ENCODE measurements at regions not wholly inside any gene's neighbourhood (a gene's known extent, or its start where the extent isn't known, plus 50 kb on each side); places are given as distances from the start of the nearest gene placed in this dataset.
"Not testable (repeated sequence)": the region's sequence is repeated elsewhere in the genome, so short reads cannot be mapped to it uniquely, and the experiment has no call there.

DNA sequence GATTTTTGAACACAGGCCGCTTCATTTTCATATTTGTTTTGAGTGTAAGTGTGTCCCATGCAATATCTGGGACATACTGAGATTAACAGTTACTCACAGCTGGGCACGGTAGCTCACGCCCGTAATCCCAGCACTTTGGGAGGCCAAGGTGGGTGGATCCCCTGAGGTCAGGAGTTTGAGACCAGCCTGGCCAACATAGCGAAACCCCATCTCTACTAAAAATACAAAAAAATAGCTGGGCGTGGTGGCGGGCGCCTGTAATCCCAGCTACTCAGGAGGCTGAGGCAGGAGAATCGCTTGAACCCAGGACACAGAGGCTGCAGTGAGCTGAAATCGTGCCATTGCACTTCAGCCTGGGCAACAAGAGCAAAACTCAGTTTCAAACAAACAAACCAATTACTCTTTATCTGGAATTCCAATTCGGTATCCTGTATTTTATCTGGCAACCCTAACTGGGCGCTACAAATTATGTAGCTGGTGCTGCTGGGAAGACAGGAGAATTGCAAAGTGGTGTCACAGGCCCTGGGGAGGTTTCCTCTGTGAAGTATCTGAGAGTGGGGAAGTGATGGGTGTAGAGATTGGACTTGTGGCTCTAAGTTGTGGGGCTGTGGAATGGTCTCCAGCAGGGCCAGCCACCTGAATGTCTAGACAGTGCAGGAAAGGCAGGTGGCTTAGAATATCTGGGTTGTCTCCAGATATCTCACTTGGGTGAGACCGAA, 73.3 kb upstream of the SPRY4 start:
- H3K27ac Mint-ChIP-seq; H3K9me3 ChIP-seq (ENCODE audit: control insufficient read depth, low read length, poor library complexity, severe bottlenecking); H3K27me3 Mint-ChIP-seq; ATAC-seq; H3K36me3 Mint-ChIP-seq (ENCODE audit: low read depth); H3K4me1 Mint-ChIP-seq; H3K4me3 Mint-ChIP-seq; DNase-seq: not testable (repeated sequence)

DNA sequence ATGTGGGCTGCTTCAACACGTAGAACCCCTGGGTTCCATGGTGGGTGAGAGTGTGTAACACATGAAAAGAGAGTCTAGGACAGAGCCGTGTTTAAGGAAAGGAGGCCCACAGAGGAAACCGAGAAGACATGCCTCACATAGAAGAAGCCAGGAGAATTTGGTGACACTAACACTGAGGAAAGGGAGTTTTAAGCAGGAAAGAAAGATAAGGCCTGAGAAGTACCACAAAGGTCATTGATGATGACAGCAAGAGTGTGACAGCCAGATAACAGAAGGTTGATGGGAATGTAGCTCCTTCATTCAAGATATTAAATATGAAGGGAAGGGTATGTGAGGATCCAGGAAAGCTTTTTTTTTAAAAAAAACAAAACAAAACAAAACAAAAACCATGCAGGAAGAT, 72.4 kb upstream of the SPRY4 start:
- no peak overlapping the region for H3K27ac Mint-ChIP-seq
- H3K4me3 Mint-ChIP-seq, result no peak overlapping the region
- no peaks in the 10 kb centered on the region for H3K27me3 Mint-ChIP-seq
- peaks cover 5% of the 10 kb centered on the region for H3K9me3 ChIP-seq (ENCODE audit: control insufficient read depth, low read length, poor library complexity, severe bottlenecking)
- peaks cover 3% of the 10 kb centered on the region for H3K36me3 Mint-ChIP-seq (ENCODE audit: low read depth)
- ATAC-seq (no peak), DNase-seq (no peak)
- H3K4me1 Mint-ChIP-seq, result peaks cover 3% of the 10 kb centered on the region

DNA sequence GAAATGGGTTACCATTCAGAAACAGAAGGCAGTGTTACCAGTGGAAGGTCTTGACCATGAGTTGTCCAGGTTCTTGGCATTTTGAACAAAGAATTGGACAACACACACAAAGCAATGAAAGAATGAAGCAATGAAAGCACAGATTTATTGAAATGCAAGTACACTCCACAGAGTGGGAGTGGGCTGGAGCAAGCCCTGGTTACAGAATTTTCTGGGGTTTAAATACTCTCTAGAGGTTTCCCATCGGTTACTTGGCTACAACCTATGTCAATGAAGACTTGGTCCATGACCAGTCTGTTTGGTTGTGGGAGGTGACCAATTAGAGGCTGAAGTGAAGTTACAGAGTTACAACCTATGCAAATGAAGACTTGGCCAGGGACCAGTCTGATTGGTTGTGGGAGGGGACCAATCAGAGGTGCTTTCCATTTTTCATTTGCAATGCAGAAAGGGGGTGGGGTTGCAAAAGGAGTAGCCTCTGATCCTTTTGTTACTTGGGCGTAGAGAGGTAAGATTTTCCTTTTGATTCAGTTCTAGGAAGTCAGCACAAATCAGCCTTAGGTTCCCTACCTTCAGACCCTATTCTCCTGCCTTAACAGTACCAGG, 71.7 kb upstream of the SPRY4 start:
- Mint-ChIP-seq H3K27ac (no peak overlapping the region), H3K27me3 (no peaks in the 10 kb centered on the region), H3K4me1 (peaks cover 3% of the 10 kb centered on the region), H3K4me3 (no peak overlapping the region), H3K36me3 (ENCODE audit: low read depth) (peaks cover 3% of the 10 kb centered on the region)
- no peak for ATAC-seq
- peaks cover 5% of the 10 kb centered on the region for H3K9me3 ChIP-seq (ENCODE audit: control insufficient read depth, low read length, poor library complexity, severe bottlenecking)
- DNase-seq, result no peak

DNA sequence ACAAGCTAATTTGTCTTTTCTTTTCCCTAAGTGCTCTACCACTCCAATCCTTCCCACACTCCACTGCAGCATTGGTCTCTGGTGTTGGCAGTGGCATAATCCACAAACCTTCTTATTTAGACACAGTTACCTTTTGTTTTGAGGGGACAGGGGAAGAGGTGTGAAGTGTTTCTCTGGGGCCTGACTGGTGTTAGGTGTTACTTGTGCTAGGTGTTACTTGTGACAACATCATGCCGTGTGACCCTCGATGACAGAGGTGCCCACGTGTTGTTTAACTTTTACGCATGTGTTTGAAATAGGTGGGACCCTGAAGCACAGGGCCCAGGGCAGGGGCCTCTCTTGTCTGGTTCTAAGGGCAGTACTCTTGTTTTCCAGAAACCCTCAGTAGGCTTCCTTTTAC, 70.5 kb upstream of the SPRY4 start:
- DNase-seq, result no peak
- ATAC-seq, result no peak
- peaks cover 3% of the 10 kb centered on the region for H3K36me3 Mint-ChIP-seq (ENCODE audit: low read depth)

DNA sequence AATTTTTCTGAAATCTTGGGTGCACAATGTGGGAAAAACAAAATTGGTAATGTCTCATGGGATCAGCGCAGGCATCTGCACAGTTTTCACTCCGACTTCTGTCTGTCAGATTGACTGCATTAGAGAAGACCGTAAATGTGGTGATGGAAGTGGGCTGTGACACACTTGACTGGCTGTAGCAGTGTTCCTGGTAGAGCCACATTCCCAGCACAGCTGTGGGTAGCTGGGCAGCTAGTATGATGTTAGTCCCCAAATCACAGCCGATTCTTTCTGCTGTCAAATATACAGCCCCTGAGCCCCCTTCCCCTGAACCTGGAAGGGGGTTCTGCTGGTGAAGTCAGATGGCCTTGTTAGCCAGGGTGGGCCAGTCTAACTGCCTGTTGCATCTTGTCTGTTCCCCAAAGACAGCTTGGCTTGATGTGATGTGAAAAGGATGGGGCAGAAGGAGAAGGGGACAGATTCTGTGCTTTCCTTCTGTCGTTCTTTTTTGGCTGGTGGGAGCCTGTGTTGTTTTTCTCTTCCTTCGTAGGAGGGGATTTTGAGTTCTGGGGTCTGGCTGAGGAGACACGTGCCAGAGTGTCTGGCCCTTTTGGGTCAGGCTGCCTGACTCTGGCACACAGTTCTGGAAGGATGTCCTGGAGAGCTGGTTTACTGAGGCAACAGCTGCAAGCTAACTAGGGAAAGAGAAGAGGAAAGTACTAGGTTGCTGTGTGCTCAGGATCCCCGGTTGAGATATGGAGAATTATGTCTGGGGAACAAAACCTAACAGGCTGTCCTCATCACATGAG, 66.4 kb upstream of the SPRY4 start:
- no peaks in the 10 kb centered on the region for H3K36me3 Mint-ChIP-seq (ENCODE audit: low read depth)

More for the DNA sequence above, 70.5 kb upstream of the SPRY4 start:
- Mint-ChIP-seq H3K4me1 (peaks cover 3% of the 10 kb centered on the region), H3K4me3 (no peak overlapping the region), H3K27me3 (no peaks in the 10 kb centered on the region), H3K27ac (no peak overlapping the region)
- H3K9me3 ChIP-seq (ENCODE audit: control insufficient read depth, low read length, poor library complexity, severe bottlenecking), result peaks cover 5% of the 10 kb centered on the region

DNA sequence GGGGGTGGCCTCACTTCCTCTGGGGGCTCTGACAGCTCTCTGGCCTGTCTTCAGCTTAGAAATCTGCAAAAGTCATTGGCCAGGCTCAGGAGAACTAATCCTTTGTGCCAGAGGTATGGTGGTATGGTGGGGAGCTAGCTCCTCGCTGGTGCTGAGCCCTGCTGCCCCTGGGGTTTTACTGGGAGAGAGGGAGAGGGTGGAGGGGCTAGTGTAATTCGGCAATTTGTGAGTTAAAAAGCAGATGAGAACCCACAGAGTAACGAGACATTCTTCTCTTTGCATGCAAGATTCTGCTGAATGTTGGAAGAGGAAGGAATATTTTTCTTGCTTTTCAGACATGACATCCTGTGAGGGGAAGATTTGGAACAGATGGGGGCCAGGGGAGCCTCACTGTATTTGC, 65.5 kb upstream of the SPRY4 start:
- Mint-ChIP-seq H3K4me1 (peaks cover 8% of the 10 kb centered on the region), H3K36me3 (ENCODE audit: low read depth) (no peaks in the 10 kb centered on the region), H3K27me3 (peaks cover 6% of the 10 kb centered on the region), H3K4me3 (no peak overlapping the region), H3K27ac (peak overlapping the region; percentile 9)
- DNase-seq, result no peak
- no peak for ATAC-seq
- H3K9me3 ChIP-seq (ENCODE audit: control insufficient read depth, low read length, poor library complexity, severe bottlenecking), result no peaks in the 10 kb centered on the region

More for the DNA sequence above, 66.4 kb upstream of the SPRY4 start:
- peaks cover 5% of the 10 kb centered on the region for H3K9me3 ChIP-seq (ENCODE audit: control insufficient read depth, low read length, poor library complexity, severe bottlenecking)
- peaks cover 8% of the 10 kb centered on the region for H3K4me1 Mint-ChIP-seq
- DNase-seq, result no peak
- peaks cover 6% of the 10 kb centered on the region for H3K27me3 Mint-ChIP-seq
- ATAC-seq, result no peak
- no peak overlapping the region for H3K4me3 Mint-ChIP-seq
- no peak overlapping the region for H3K27ac Mint-ChIP-seq

DNA sequence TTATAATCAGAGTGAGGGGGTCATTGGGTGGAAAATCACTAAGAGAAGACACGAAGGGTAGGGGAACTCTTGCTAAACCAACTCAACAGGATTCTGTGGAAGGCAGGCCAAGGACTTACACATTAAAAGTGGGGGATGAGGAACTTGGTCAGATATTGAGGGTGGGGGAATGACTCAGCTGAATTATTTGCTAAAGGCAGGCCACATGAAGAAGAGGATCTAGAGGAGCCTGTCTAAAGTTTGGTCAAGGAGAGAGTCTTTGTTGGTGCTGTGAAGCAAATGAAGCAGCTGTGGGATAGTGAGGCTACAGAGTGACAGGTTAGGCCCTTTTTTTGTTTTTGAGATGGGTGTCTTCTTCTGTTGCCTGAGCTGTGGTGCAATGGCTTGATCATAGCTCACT, 63.9 kb upstream of the SPRY4 start:
- H3K27ac Mint-ChIP-seq, result peak overlapping the region; percentile 32
- no peak overlapping the region for H3K4me3 Mint-ChIP-seq
- no peaks in the 10 kb centered on the region for H3K36me3 Mint-ChIP-seq (ENCODE audit: low read depth)
- ATAC-seq (no peak), DNase-seq (no peak)
- peaks cover 13% of the 10 kb centered on the region for H3K4me1 Mint-ChIP-seq
- peaks cover 6% of the 10 kb centered on the region for H3K27me3 Mint-ChIP-seq
- H3K9me3 ChIP-seq (ENCODE audit: control insufficient read depth, low read length, poor library complexity, severe bottlenecking), result no peaks in the 10 kb centered on the region

DNA sequence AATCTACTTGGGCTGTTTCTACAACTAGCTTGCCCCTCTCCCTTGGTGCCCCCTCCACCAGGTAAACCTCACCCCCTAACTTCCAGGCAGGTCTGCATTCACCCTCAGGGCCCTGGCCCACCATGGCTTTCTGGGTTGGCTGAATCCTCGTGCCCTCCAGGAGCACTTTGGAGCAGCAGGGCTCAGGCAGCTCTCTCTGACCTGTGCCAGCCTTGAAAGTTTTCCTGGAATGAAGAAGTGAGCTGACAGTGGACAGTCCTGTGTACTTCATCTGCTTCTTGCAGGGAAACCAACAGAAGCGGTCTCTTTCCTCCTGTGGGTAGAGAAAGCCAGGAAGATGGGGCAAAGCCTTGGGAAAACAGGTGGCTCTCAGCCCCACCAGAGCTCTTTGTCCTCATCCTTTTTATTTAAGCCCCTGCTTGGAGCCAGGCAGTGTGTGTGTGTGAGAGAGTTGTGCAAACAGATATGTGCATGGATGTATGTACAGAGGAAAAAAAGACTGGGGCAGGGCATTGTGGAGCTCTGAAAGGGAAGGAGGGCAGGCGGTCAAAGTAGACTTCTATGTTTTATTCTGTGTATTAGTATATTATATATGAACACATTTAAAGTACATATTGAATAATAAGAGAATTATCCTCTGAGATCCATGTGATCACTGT, 62.3 kb upstream of the SPRY4 start:
- peak overlapping the region; percentile 16 for H3K27ac Mint-ChIP-seq
- no peaks in the 10 kb centered on the region for H3K9me3 ChIP-seq (ENCODE audit: control insufficient read depth, low read length, poor library complexity, severe bottlenecking)
- H3K4me1 Mint-ChIP-seq, result peaks cover 13% of the 10 kb centered on the region
- DNase-seq, result no peak
- no peaks in the 10 kb centered on the region for H3K36me3 Mint-ChIP-seq (ENCODE audit: low read depth)
- no peak overlapping the region for H3K4me3 Mint-ChIP-seq
- no peak for ATAC-seq
- peaks cover 6% of the 10 kb centered on the region for H3K27me3 Mint-ChIP-seq

DNA sequence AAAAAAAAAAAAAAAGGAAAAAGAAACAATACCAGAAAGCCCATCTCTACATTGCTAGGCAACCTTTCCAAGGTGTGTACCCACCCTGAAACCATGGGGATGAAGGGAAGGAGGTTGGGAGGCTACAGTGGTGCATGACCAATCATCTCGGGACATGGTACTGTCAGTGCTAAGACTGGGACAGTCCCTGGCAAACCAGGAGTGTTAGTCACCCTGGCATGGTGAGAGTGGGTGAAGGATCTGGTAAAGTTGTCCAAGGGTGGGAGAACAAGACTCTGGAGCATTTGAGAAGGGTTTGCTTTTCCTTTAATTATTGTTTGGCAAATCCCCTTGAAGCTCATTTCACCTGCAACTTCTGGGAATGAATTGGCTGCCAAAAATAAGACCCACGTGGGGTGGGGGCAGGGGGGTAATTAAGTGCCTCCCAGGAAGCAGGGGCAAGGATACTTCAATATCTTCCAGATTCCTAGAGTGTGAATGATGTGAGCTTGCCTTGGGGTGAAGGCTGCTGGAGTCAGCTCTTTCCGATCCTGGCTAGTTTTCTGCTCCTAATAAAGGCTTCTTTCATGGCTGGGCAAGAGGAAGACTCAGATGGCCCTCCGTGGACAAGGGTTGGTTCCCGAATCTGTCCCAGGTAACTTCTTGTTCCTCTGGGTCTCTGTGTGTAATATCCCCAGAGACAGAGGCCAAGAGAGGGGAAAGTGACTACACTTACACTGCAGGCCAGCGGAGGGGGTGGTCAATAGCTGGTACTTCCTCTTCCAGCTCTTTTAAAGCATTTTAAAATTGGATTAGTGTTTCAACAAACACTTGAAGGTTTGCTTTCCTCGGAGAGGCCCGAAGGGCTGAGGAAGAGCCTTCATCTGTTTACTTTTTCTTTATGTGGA, 61.6 kb upstream of the SPRY4 start:
- no peak for ATAC-seq
- Mint-ChIP-seq H3K27me3 (peaks cover 6% of the 10 kb centered on the region), H3K27ac (no peak overlapping the region), H3K36me3 (ENCODE audit: low read depth) (no peaks in the 10 kb centered on the region), H3K4me1 (peaks cover 13% of the 10 kb centered on the region), H3K4me3 (no peak overlapping the region)
- no peaks in the 10 kb centered on the region for H3K9me3 ChIP-seq (ENCODE audit: control insufficient read depth, low read length, poor library complexity, severe bottlenecking)
- no peak for DNase-seq

DNA sequence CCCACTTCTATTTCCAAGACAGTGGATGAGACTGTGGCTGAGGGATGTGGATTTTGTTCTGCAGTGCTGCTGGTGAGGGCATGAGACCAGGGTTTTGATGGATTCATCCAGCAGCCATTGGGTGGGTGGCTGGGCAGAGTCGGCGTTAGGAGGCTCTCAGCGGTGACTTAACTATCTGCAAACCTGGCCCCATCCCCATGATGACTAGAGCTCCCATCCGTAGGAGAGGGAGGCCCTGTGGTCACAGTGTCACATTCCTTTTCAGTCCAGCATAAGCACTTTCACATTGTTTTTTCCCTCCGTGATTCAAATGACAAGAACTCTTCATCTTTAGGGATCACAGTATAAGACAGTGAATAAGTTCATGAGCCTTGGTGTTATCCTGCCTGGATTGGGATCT, 60.4 kb upstream of the SPRY4 start:
- H3K27me3 Mint-ChIP-seq, result peaks cover 6% of the 10 kb centered on the region
- H3K9me3 ChIP-seq (ENCODE audit: control insufficient read depth, low read length, poor library complexity, severe bottlenecking), result no peaks in the 10 kb centered on the region
- ATAC-seq (no peak), DNase-seq (no peak)
- H3K27ac Mint-ChIP-seq, result no peak overlapping the region
- peaks cover 13% of the 10 kb centered on the region for H3K4me1 Mint-ChIP-seq
- no peaks in the 10 kb centered on the region for H3K36me3 Mint-ChIP-seq (ENCODE audit: low read depth)
- no peak overlapping the region for H3K4me3 Mint-ChIP-seq

DNA sequence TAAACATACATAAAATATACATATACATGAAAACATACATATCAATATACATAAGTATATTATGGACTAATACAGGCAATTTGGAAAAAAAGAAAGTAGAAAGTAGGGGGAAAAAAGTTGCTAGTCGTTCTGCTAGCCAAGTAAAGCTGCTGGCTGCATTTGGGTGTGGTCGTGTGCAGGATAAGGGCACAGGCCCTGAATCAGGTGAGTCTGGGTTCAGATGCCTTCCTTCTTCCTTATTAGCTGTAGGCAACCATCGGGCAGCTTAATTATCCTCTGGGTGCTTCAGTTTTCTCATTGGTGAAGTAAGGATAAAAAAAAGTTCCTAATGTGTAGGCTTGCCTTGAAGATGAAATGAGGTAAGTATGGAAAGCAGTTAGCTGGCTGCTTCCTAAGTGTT, 59.2 kb upstream of the SPRY4 start:
- no peak overlapping the region for H3K4me3 Mint-ChIP-seq
- H3K36me3 Mint-ChIP-seq (ENCODE audit: low read depth), result no peaks in the 10 kb centered on the region
- no peaks in the 10 kb centered on the region for H3K9me3 ChIP-seq (ENCODE audit: control insufficient read depth, low read length, poor library complexity, severe bottlenecking)
- H3K4me1 Mint-ChIP-seq, result peaks cover 14% of the 10 kb centered on the region
- no peak for DNase-seq
- H3K27ac Mint-ChIP-seq, result no peak overlapping the region
- no peak for ATAC-seq
- H3K27me3 Mint-ChIP-seq, result no peaks in the 10 kb centered on the region

DNA sequence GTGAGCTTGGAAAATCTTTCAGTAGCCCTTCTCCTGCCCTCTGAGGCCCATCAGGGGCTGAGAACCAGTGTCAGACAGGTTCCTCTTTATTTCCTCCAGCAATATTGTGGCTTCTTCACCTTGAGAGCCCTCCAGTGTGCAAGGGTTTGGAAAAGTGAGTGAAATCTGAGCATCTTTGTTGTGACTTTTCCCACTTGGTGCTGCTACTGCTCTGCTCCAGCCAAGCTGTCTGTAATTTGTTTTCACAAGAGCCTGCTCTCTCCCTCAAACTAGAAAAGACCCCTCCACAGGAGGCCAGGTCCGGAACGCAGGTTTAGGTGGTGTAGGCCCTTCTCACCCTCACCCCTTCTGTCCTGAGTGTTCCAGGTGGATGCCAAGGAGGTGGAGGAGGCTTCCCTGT, 57.4 kb upstream of the SPRY4 start:
- H3K9me3 ChIP-seq (ENCODE audit: control insufficient read depth, low read length, poor library complexity, severe bottlenecking), result no peaks in the 10 kb centered on the region
- H3K4me3 Mint-ChIP-seq, result no peak overlapping the region
- no peak overlapping the region for H3K27ac Mint-ChIP-seq
- no peaks in the 10 kb centered on the region for H3K27me3 Mint-ChIP-seq
- H3K4me1 Mint-ChIP-seq, result peaks cover 13% of the 10 kb centered on the region
- ATAC-seq, result no peak
- H3K36me3 Mint-ChIP-seq (ENCODE audit: low read depth), result no peaks in the 10 kb centered on the region
- no peak for DNase-seq
